Hepatocyte (in vitro differentiated cells): ENCODE measurements at regions not wholly inside any gene's neighbourhood (a gene's known extent, or its start where the extent isn't known, plus 50 kb on each side); places are given as distances from the start of the nearest gene placed in this dataset.
"Not testable (repeated sequence)": the region's sequence is repeated elsewhere in the genome, so short reads cannot be mapped to it uniquely, and the experiment has no call there.

Experiments used
- CTCF ChIP-seq: fragments of 200-600 bp; sonication (generic); IDR thresholded peaks from 2 replicates; pipeline ENCODE4 v1.5.1; 2016; ENCODE audit warnings: antibody characterized with exemption, mild to moderate bottlenecking; ENCODE audit not compliant: poor library complexity
- EZH2 ChIP-seq: fragments of 200-600 bp; sonication (generic); IDR thresholded peaks from 2 replicates; pipeline ENCODE4 v1.6.1; 2016; ENCODE audit warnings: antibody characterized with exemption, mild to moderate bottlenecking, borderline replicate concordance

GRCh38 chr21:9788281-9788680, 733.1 kb upstream of the TPTE start:
- TF ChIP-seq CTCF, EZH2: not testable (repeated sequence)
